Vagina (tissue), 2 donors: ENCODE measurements at regions not wholly inside any gene's neighbourhood (a gene's known extent, or its start where the extent isn't known, plus 50 kb on each side); places are given as distances from the start of the nearest gene placed in this dataset.

ENCODE experiments used
- POLR2A ChIP-seq, 2 donors: fragments of 450-650 bp; IDR thresholded peaks; one replicate each; pipeline ENCODE4 v1.6.1; 2017; ENCODE audit warnings: antibody characterized with exemption in 2 of 2, mild to moderate bottlenecking in 2 of 2, moderate library complexity in 2 of 2
- POLR2AphosphoS5 ChIP-seq, 2 donors: sonication (generic); formaldehyde crosslinking; IDR thresholded peaks; one replicate each; pipeline ENCODE4 v1.9.0; 2017; ENCODE audit warnings: antibody characterized with exemption in 2 of 2, mild to moderate bottlenecking in 2 of 2, low read depth in 1 of 2; ENCODE audit not compliant: insufficient read depth in 1 of 2
- TF ChIP-seq, protein P1 (sequence below), 3 experiments: fragments of 450-650 bp in 2 of 3; fragments of 200-600 bp in 1 of 3; sonication (generic) in 1 of 3; IDR thresholded peaks; one replicate each; pipeline ENCODE4 v1.5.1; 2017 to 2019; ENCODE audit warnings: antibody characterized with exemption in 3 of 3, mild to moderate bottlenecking in 2 of 3, moderate library complexity in 2 of 3

GRCh38 chr2:111642586-111643327 lies 241.2 kb downstream of the ANAPC1 start:
- TF ChIP-seq, protein P1, sequence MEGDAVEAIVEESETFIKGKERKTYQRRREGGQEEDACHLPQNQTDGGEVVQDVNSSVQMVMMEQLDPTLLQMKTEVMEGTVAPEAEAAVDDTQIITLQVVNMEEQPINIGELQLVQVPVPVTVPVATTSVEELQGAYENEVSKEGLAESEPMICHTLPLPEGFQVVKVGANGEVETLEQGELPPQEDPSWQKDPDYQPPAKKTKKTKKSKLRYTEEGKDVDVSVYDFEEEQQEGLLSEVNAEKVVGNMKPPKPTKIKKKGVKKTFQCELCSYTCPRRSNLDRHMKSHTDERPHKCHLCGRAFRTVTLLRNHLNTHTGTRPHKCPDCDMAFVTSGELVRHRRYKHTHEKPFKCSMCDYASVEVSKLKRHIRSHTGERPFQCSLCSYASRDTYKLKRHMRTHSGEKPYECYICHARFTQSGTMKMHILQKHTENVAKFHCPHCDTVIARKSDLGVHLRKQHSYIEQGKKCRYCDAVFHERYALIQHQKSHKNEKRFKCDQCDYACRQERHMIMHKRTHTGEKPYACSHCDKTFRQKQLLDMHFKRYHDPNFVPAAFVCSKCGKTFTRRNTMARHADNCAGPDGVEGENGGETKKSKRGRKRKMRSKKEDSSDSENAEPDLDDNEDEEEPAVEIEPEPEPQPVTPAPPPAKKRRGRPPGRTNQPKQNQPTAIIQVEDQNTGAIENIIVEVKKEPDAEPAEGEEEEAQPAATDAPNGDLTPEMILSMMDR (IDR thresholded peaks at IDR 0.05), result no peak
- TF ChIP-seq POLR2AphosphoS5 (IDR thresholded peaks at IDR 0.05; ENCODE audit: insufficient read depth in 1 of 2, low read depth in 1 of 2), result no peak
- TF ChIP-seq POLR2A (IDR thresholded peaks at IDR 0.05), result no peak
